ENCODE measurements at regions not wholly inside any gene's neighbourhood (a gene's known extent, or its start where the extent isn't known, plus 50 kb on each side); places are given as distances from the start of the nearest gene placed in this dataset.

GRCh38 chr11:130638624-130639023 is 190.2 kb downstream of the ADAMTS15 start:
- ChIA-PET CTCF (no interaction called here), POLR2A (ENCODE audit: low non-redundant PET) (no interaction called here)
- no peak overlapping the region for H3K27ac ChIP-seq
- DNase-seq (ENCODE audit: low spot score) = no peak
- no peak for TF ChIP-seq CTCF (conservative IDR thresholded peaks at IDR 0.05; ENCODE audit: low read depth)

GRCh38 chr11:130639369-130639768 is 190.9 kb downstream of the ADAMTS15 start:
- POLR2A ChIA-PET (ENCODE audit: low non-redundant PET) = no interaction called here
- CTCF ChIA-PET = no interaction called here
- no peak for TF ChIP-seq CTCF (conservative IDR thresholded peaks at IDR 0.05; ENCODE audit: low read depth)
- no peak overlapping the region for H3K27ac ChIP-seq
- no peak for DNase-seq (ENCODE audit: low spot score)

- TF ChIP-seq CTCF (conservative IDR thresholded peaks at IDR 0.05; ENCODE audit: low read depth) = no peak
- DNase-seq (ENCODE audit: low spot score) = no peak
- ChIA-PET POLR2A (ENCODE audit: low non-redundant PET) (no interaction called here), CTCF (no interaction called here)
- H3K27ac ChIP-seq = no peak overlapping the region
These were observed 192.1 kb downstream of the ADAMTS15 start for GRCh38 chr11:130640526-130640925.

GRCh38 chr11:130641876-130642275 is 193.4 kb downstream of the ADAMTS15 start:
- ChIA-PET CTCF (interaction anchor here (0.5 kb wide), 1 partner anchor 1390 kb away, joined by 3 read pairs; no protein-coding TSS in a partner anchor), POLR2A (ENCODE audit: low non-redundant PET) (no interaction called here)
- no peak for TF ChIP-seq CTCF (conservative IDR thresholded peaks at IDR 0.05; ENCODE audit: low read depth)
- no peak for DNase-seq (ENCODE audit: low spot score)
- H3K27ac ChIP-seq = no peak overlapping the region

GRCh38 chr11:130642994-130643393 is 194.5 kb downstream of the ADAMTS15 start:
- CTCF ChIA-PET = no interaction called here
- POLR2A ChIA-PET (ENCODE audit: low non-redundant PET) = no interaction called here
- DNase-seq (ENCODE audit: low spot score) = no peak
- no peak overlapping the region for H3K27ac ChIP-seq
- TF ChIP-seq CTCF (conservative IDR thresholded peaks at IDR 0.05; ENCODE audit: low read depth) = no peak

- TF ChIP-seq CTCF (conservative IDR thresholded peaks at IDR 0.05; ENCODE audit: low read depth) = no peak
- DNase-seq (ENCODE audit: low spot score) = no peak
- POLR2A ChIA-PET (ENCODE audit: low non-redundant PET) = no interaction called here
- CTCF ChIA-PET = interaction anchor here (0.6 kb wide), 1 partner anchor 68 kb away, joined by 3 read pairs; no protein-coding TSS in a partner anchor
- H3K27ac ChIP-seq = no peak overlapping the region
These were observed 195.7 kb downstream of the ADAMTS15 start for GRCh38 chr11:130644187-130644586.

Data from RWPE1 (cell line).